CD4-positive, alpha-beta T cell treated with Interleukin-10 for 1 hour (primary cell): ENCODE measurements at regions not wholly inside any gene's neighbourhood (a gene's known extent, or its start where the extent isn't known, plus 50 kb on each side); places are given as distances from the start of the nearest gene placed in this dataset.

ENCODE experiments used
- DNase-seq: peaks from one replicate; pipeline ENCODE4 v3.0.0-alpha.2; 2020

GRCh38 chr10:108819302-108819701 is 1104.0 kb downstream of the XPNPEP1 start:
- no peak for DNase-seq

GRCh38 chr10:108817584-108817983 is 1105.7 kb downstream of the XPNPEP1 start:
- no peak for DNase-seq

- no peak for DNase-seq
Observed at GRCh38 chr10:108817135-108817534, 1106.2 kb downstream of the XPNPEP1 start.

GRCh38 chr10:108812906-108813305 is 1110.4 kb downstream of the XPNPEP1 start:
- no peak for DNase-seq

GRCh38 chr10:108812296-108812695 is 1111.0 kb downstream of the XPNPEP1 start:
- DNase-seq: no peak

- DNase-seq: no peak
Observed at GRCh38 chr10:108808228-108808627, 1115.1 kb downstream of the XPNPEP1 start.

- DNase-seq: no peak
Observed at GRCh38 chr10:108801775-108802517, 1121.4 kb downstream of the XPNPEP1 start.

- DNase-seq: no peak
Observed at GRCh38 chr10:108801220-108801619, 1122.1 kb downstream of the XPNPEP1 start.

GRCh38 chr10:108797573-108797972 is 1125.7 kb downstream of the XPNPEP1 start:
- no peak for DNase-seq

GRCh38 chr10:108791794-108792474 is 1131.4 kb downstream of the XPNPEP1 start:
- DNase-seq: no peak

GRCh38 chr10:108791030-108791429 is 1132.3 kb downstream of the XPNPEP1 start:
- no peak for DNase-seq

- DNase-seq: no peak
Observed at GRCh38 chr10:108789919-108790318, 1133.4 kb downstream of the XPNPEP1 start.

GRCh38 chr10:108789336-108789735 is 1134.0 kb downstream of the XPNPEP1 start:
- no peak for DNase-seq

- DNase-seq: no peak
Observed at GRCh38 chr10:108788891-108789290, 1134.4 kb downstream of the XPNPEP1 start.

GRCh38 chr10:108787932-108788331 is 1135.4 kb downstream of the XPNPEP1 start:
- DNase-seq: no peak

- no peak for DNase-seq
Observed at GRCh38 chr10:108785011-108785410, 1138.3 kb downstream of the XPNPEP1 start.

GRCh38 chr10:108784534-108784933 is 1138.8 kb downstream of the XPNPEP1 start:
- DNase-seq: no peak

- no peak for DNase-seq
Observed at GRCh38 chr10:108783897-108784296, 1139.4 kb downstream of the XPNPEP1 start.

GRCh38 chr10:108782411-108782810 is 1140.9 kb downstream of the XPNPEP1 start:
- no peak for DNase-seq

- DNase-seq: no peak
Observed at GRCh38 chr10:108779501-108779900, 1143.8 kb downstream of the XPNPEP1 start.

- DNase-seq: no peak
Observed at GRCh38 chr10:108775911-108776475, 1147.3 kb downstream of the XPNPEP1 start.

- no peak for DNase-seq
Observed at GRCh38 chr10:108771106-108771505, 1152.2 kb downstream of the XPNPEP1 start.

- DNase-seq: no peak
Observed at GRCh38 chr10:108765794-108766193, 1157.5 kb downstream of the XPNPEP1 start.

GRCh38 chr10:108757946-108758345 is 1165.4 kb downstream of the XPNPEP1 start:
- no peak for DNase-seq
